Coronary artery (tissue), 2 donors: ENCODE measurements at regions not wholly inside any gene's neighbourhood (a gene's known extent, or its start where the extent isn't known, plus 50 kb on each side); places are given as distances from the start of the nearest gene placed in this dataset.
"Not testable (repeated sequence)": the region's sequence is repeated elsewhere in the genome, so short reads cannot be mapped to it uniquely, and the experiment has no call there.

ENCODE experiments used
- DNase-seq: peaks from one replicate; pipeline ENCODE4 v3.0.0-alpha.2; 2017; ENCODE audit warnings: low spot score
- H3K27ac ChIP-seq, 2 donors: fragments of 200-600 bp; sonication (generic); one replicate each; pipeline ENCODE4 v1.5.1; 2016 to 2019
- H3K4me3 ChIP-seq: fragments of 200-600 bp; sonication (generic); 2 replicates; pipeline ENCODE4 v1.5.1; 2016; ENCODE audit warnings: mild to moderate bottlenecking, moderate library complexity
- CTCF ChIP-seq: fragments of 200-600 bp; sonication (generic); IDR thresholded peaks from one replicate; pipeline ENCODE4 v1.5.1; 2019; ENCODE audit warnings: antibody characterized with exemption

GRCh38 chr12:131192951-131193350, 239.2 kb downstream of the ADGRD1 start:
- no peak overlapping the region for H3K4me3 ChIP-seq
- DNase-seq = peak; percentile 53
- no peak overlapping the region for H3K27ac ChIP-seq
- no peak for TF ChIP-seq CTCF

GRCh38 chr12:131194166-131194565, 240.5 kb downstream of the ADGRD1 start:
- peak; percentile 59 for DNase-seq

GRCh38 chr12:131195796-131196195, 242.1 kb downstream of the ADGRD1 start:
- H3K4me3 ChIP-seq = no peak overlapping the region
- H3K27ac ChIP-seq = no peak overlapping the region
- TF ChIP-seq CTCF = no peak
- DNase-seq = peak; percentile 64

More at GRCh38 chr12:131194166-131194565, 240.5 kb downstream of the ADGRD1 start:
- Histone ChIP-seq H3K27ac (no peak overlapping the region), H3K4me3 (no peak overlapping the region)
- TF ChIP-seq CTCF = no peak

GRCh38 chr12:131196220-131196619, 242.5 kb downstream of the ADGRD1 start:
- no peak for DNase-seq
- no peak for TF ChIP-seq CTCF
- Histone ChIP-seq H3K27ac (no peak overlapping the region), H3K4me3 (no peak overlapping the region)

GRCh38 chr12:131197490-131197889, 243.8 kb downstream of the ADGRD1 start:
- no peak overlapping the region for H3K27ac ChIP-seq
- no peak for TF ChIP-seq CTCF
- DNase-seq = peak; percentile 53
- no peak overlapping the region for H3K4me3 ChIP-seq

GRCh38 chr12:131199221-131199620, 245.5 kb downstream of the ADGRD1 start:
- DNase-seq = no peak
- H3K4me3 ChIP-seq = no peak overlapping the region
- no peak for TF ChIP-seq CTCF
- no peak overlapping the region for H3K27ac ChIP-seq

GRCh38 chr12:131201912-131202311, 248.2 kb downstream of the ADGRD1 start:
- not testable (repeated sequence) for H3K27ac ChIP-seq, DNase-seq, H3K4me3 ChIP-seq
